HCT116 (cell line): ENCODE measurements at regions not wholly inside any gene's neighbourhood (a gene's known extent, or its start where the extent isn't known, plus 50 kb on each side); places are given as distances from the start of the nearest gene placed in this dataset.

ENCODE experiments used
- ATAC-seq: fragments of 200-7000 bp; cut with Tn5 transposase; 2 replicates; pipeline ENCODE4 v1.9.1; 2020; ENCODE audit warnings: mild to moderate bottlenecking, moderate library complexity
- BruUV-seq: library from RNA; stranded (reverse); fragments of 400-500 nt; replicated peaks from 2 replicates; lab custom pipeline; 2021; lab: Mats Ljungman, UMichigan
- CTCF ChIA-PET: fragments of 300-600 bp; sonication (Branson Sonifier 250); formaldehyde crosslinking; loops from one replicate; lab custom pipeline; 2021; ENCODE audit warnings: antibody characterized with exemption; lab: Charles Lee
- POLR2A ChIA-PET: fragments of 300-600, 350-600 bp; sonication (Branson Sonifier 250); formaldehyde crosslinking; loops from one replicate; lab custom pipeline; 2021; ENCODE audit warnings: antibody characterized with exemption; lab: Charles Lee
- RAD21 ChIA-PET, 2 experiments: fragments of 300-600 bp; sonication (Branson Sonifier 250); formaldehyde crosslinking; loops; one replicate each; lab custom pipeline; 2023; ENCODE audit warnings: low total read pairs in 2 of 2; ENCODE audit not compliant: uncharacterized antibody in 2 of 2, unreplicated experiment in 2 of 2, low non-redundant PET in 1 of 2; lab: Charles Lee
- DNase-seq: peaks from one replicate; pipeline ENCODE4 v3.0.0-alpha.2; 2010; ENCODE audit warnings: low read depth, low spot score
- H2AFZ ChIP-seq: fragments of 200-600 bp; shearing (Covaris generic), sonication (generic); 2 replicates; pipeline ENCODE4 v1.6.1; 2017; ENCODE audit warnings: low read depth, mixed run types, mixed read lengths, antibody characterized with exemption, low read length; ENCODE audit not compliant: poor library complexity, severe bottlenecking
- H3K27ac ChIP-seq: 2 replicates; pipeline ENCODE4 v1.5.1; 2012; ENCODE audit warnings: low read depth, low read length
- H3K27me3 ChIP-seq: fragments of 200-600 bp; sonication (generic); 2 replicates; pipeline ENCODE4 v1.6.1; 2016; ENCODE audit warnings: mixed run types, low read length, mixed read lengths; ENCODE audit not compliant: insufficient read depth
- H3K36me3 ChIP-seq, 2 experiments: fragments of 200-500 bp in 1 of 2; fragments of 200-600 bp in 1 of 2; sonication (Bioruptor generic) in 1 of 2; sonication (generic) in 1 of 2; 2 replicates each; pipeline versions ENCODE4 v1.5.1 to v1.6.1; 2014 to 2016; ENCODE audit warnings: low read length in 2 of 2, inconsistent platforms in 1 of 2, mixed read lengths in 1 of 2, mixed run types in 1 of 2; ENCODE audit not compliant: insufficient read depth in 2 of 2, control insufficient read depth in 1 of 2
- H3K4me1 ChIP-seq, 2 experiments: fragments of 200-600 bp in 1 of 2; sonication (generic) in 1 of 2; 2 replicates each; pipeline versions ENCODE4 v1.5.1 to v1.6.1; 2012 to 2017; ENCODE audit warnings: low read length in 2 of 2, inconsistent platforms in 1 of 2, mild to moderate bottlenecking in 1 of 2, mixed read lengths in 1 of 2, mixed run types in 1 of 2, moderate library complexity in 1 of 2; ENCODE audit not compliant: insufficient read depth in 2 of 2, control insufficient read depth in 1 of 2
- H3K4me2 ChIP-seq: fragments of 200-600 bp; sonication (generic); 2 replicates; pipeline ENCODE4 v1.6.1; 2017; ENCODE audit warnings: mixed run types, low read length, mixed read lengths
- H3K4me3 ChIP-seq, 2 experiments: fragments of 200-600 bp in 1 of 2; sonication (generic) in 1 of 2; replicated peaks in 1 of 2; 2 replicates each; pipeline ENCODE4 v1.5.1; 2011 to 2016; ENCODE audit warnings: low read length in 2 of 2, control low read depth in 1 of 2, low read depth in 1 of 2, mild to moderate bottlenecking in 1 of 2, mixed read lengths in 1 of 2, mixed run types in 1 of 2
- H3K79me2 ChIP-seq: fragments of 200-600 bp; sonication (generic); 2 replicates; pipeline ENCODE4 v1.6.1; 2017; ENCODE audit warnings: mild to moderate bottlenecking, mixed run types, low read length, moderate library complexity, mixed read lengths; ENCODE audit not compliant: insufficient read depth
- H3K9ac ChIP-seq: fragments of 200-600 bp; sonication (generic); 2 replicates; pipeline ENCODE4 v1.6.1; 2016; ENCODE audit warnings: low read length, mixed read lengths
- H3K9me2 ChIP-seq: fragments of 200-600 bp; sonication (generic), shearing (Covaris generic); 2 replicates; pipeline ENCODE4 v1.6.1; 2017; ENCODE audit warnings: mixed run types, mild to moderate bottlenecking, moderate library complexity; ENCODE audit not compliant: insufficient read depth
- H3K9me3 ChIP-seq, 2 experiments: fragments of 200-500 bp in 1 of 2; fragments of 200-600 bp in 1 of 2; sonication (Bioruptor generic) in 1 of 2; sonication (generic) in 1 of 2; 2 replicates each; pipeline ENCODE4 v1.6.1; 2014 to 2017; ENCODE audit warnings: low read length in 2 of 2, mixed read lengths in 2 of 2, inconsistent platforms in 1 of 2, low read depth in 1 of 2, mild to moderate bottlenecking in 1 of 2, mixed run types in 1 of 2, moderate library complexity in 1 of 2; ENCODE audit not compliant: control insufficient read depth in 1 of 2, insufficient read depth in 1 of 2
- H4K20me1 ChIP-seq: fragments of 200-600 bp; sonication (generic), shearing (Covaris generic); 2 replicates; pipeline ENCODE4 v1.6.1; 2017; ENCODE audit warnings: mixed run types, mild to moderate bottlenecking, moderate library complexity; ENCODE audit not compliant: insufficient read depth
- POLR2AphosphoS5 ChIP-seq: IDR thresholded peaks from 2 replicates; pipeline ENCODE4 v1.6.1; 2011; ENCODE audit warnings: mild to moderate bottlenecking, low read depth, low read length, moderate library complexity
- YY1 ChIP-seq: IDR thresholded peaks from 2 replicates; pipeline ENCODE4 v1.6.1; 2011; ENCODE audit warnings: low read length, low read depth, moderate library complexity, mild to moderate bottlenecking; ENCODE audit not compliant: insufficient replicate concordance; ENCODE audit errors: extremely low read depth
- intact Hi-C: fragments of 100-400 bp; cut with micrococcal nuclease; formaldehyde crosslinking; loops from 2 replicates; pipeline ENCODE4 v1.10.0; 2022
- TF ChIP-seq, protein P1 (sequence below): IDR thresholded peaks from 2 replicates; pipeline ENCODE4 v1.6.1; 2012
- TF ChIP-seq, protein P2 (sequence below): IDR thresholded peaks from 2 replicates; pipeline ENCODE4 v1.6.1; 2011; ENCODE audit warnings: mild to moderate bottlenecking, low read length, moderate library complexity; ENCODE audit not compliant: insufficient replicate concordance; ENCODE audit errors: extremely low read depth
- TF ChIP-seq, protein P3 (sequence below), 3 experiments: fragments of 200-600 bp in 1 of 3; sonication (generic) in 1 of 3; IDR thresholded peaks in 2 of 3; conservative IDR thresholded peaks in 1 of 3; 2 replicates each; pipeline ENCODE4 v1.5.1; 2012 to 2017; ENCODE audit warnings: low read depth in 2 of 3, low read length in 2 of 3, antibody characterized with exemption in 1 of 3, borderline replicate concordance in 1 of 3, control low read depth in 1 of 3, mild to moderate bottlenecking in 1 of 3, mixed read lengths in 1 of 3, mixed run types in 1 of 3, moderate library complexity in 1 of 3; ENCODE audit not compliant: insufficient read depth in 1 of 3

DNA sequence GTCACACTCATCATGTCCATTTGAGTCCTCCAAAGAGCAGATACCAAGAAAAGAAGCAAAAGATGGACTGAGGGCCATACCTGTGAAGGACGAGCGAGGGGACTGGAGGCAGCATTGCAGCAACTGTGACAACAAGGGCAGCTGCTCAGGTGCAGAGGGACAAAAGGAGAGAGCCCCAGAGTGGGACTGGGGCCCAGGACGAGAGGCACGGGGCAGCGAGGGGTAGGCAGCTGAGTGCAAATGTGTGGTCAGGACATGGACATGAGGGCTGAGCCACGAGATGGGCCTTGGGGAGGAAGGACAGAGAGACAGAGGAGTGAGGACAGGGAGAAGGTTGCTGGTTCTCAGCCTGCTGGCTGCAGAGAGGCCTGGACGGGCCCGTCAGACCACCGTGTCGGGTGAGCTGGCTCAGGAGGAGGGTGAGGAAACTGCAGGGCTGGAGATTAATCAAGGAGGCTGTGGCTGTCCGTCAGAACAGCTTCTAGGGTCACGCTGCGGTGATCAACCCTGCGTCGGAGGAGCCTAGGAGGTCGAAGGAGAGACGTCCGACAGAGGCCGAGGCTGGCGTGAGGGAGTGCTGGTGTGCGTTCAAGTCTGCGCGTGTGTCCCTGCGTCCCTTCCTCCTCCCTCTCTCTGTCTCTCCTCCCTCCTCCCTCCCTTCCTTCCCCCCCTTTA is 206.8 kb upstream of the HDAC4 start (continued):
- TF ChIP-seq YY1: no peak
- TF ChIP-seq, protein P1, sequence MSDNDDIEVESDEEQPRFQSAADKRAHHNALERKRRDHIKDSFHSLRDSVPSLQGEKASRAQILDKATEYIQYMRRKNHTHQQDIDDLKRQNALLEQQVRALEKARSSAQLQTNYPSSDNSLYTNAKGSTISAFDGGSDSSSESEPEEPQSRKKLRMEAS: no peak
- TF ChIP-seq, protein P2, sequence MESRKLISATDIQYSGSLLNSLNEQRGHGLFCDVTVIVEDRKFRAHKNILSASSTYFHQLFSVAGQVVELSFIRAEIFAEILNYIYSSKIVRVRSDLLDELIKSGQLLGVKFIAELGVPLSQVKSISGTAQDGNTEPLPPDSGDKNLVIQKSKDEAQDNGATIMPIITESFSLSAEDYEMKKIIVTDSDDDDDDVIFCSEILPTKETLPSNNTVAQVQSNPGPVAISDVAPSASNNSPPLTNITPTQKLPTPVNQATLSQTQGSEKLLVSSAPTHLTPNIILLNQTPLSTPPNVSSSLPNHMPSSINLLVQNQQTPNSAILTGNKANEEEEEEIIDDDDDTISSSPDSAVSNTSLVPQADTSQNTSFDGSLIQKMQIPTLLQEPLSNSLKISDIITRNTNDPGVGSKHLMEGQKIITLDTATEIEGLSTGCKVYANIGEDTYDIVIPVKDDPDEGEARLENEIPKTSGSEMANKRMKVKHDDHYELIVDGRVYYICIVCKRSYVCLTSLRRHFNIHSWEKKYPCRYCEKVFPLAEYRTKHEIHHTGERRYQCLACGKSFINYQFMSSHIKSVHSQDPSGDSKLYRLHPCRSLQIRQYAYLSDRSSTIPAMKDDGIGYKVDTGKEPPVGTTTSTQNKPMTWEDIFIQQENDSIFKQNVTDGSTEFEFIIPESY: no peak

DNA sequence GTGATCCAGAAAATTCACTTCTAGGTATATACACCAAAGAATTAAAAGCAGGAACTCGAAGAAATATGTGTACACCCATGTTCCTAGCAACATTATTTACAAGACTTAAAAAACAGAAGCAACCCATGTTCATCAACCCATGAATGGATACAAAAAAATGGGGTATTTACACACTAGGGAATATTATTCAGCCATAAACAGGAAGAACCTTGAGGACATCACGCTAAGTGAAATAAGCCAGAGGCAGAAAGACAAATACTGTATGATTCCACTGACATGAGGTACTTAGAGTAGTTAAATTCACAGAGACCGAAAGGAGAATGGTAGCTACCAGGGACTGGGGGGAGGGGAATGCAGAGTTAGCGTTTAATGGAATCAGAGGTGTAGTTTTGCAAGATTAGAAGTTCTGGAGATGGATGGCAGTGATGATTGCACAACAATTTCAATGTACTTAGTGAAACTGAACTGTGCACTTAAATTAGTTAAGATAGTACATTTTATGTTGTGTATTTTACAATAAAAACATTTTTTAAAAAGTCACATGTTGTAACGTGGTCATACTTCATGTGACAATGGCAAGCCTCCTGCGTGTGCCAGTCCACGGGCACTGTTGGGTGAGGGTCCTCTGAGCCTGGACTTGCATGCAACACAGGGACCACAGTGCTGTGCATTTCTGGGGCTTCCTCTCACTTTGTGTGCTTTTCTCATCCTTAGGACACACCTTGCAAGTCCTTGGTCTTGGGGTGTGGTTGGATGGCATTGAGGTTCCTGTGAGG is 206.1 kb upstream of the HDAC4 start:
- no peak for ATAC-seq
- intact Hi-C loops: no loop called here
- Histone ChIP-seq H3K9me2 (no peaks in the 10 kb centered on the region), H2AFZ (no peak overlapping the region), H3K79me2 (no peaks in the 10 kb centered on the region), H3K4me1 (no peaks in the 10 kb centered on the region), H3K27ac (no peak overlapping the region), H3K9me3 (no peaks in the 10 kb centered on the region; a peak in 1 of 4 replicates), H3K36me3 (no peaks in the 10 kb centered on the region), H3K9ac (no peak overlapping the region), H3K27me3 (peaks cover 3% of the 10 kb centered on the region; the same call in 1 of the 2 replicates), H3K4me3 (no peak overlapping the region), H4K20me1 (no peaks in the 10 kb centered on the region), H3K4me2 (no peak overlapping the region)
- no peak for DNase-seq
- BruUV-seq: no TSS peak
- no peak for TF ChIP-seq POLR2AphosphoS5
- TF ChIP-seq, protein P3, sequence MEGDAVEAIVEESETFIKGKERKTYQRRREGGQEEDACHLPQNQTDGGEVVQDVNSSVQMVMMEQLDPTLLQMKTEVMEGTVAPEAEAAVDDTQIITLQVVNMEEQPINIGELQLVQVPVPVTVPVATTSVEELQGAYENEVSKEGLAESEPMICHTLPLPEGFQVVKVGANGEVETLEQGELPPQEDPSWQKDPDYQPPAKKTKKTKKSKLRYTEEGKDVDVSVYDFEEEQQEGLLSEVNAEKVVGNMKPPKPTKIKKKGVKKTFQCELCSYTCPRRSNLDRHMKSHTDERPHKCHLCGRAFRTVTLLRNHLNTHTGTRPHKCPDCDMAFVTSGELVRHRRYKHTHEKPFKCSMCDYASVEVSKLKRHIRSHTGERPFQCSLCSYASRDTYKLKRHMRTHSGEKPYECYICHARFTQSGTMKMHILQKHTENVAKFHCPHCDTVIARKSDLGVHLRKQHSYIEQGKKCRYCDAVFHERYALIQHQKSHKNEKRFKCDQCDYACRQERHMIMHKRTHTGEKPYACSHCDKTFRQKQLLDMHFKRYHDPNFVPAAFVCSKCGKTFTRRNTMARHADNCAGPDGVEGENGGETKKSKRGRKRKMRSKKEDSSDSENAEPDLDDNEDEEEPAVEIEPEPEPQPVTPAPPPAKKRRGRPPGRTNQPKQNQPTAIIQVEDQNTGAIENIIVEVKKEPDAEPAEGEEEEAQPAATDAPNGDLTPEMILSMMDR (IDR thresholded peaks at IDR 0.05 in 2 of 3, conservative IDR thresholded peaks at IDR 0.05 in 1 of 3; ENCODE audit: borderline replicate concordance in 1 of 3, insufficient read depth in 1 of 3, low read depth in 2 of 3, low read length in 2 of 3): no peak
- ChIA-PET POLR2A (no interaction called here), RAD21 (no interaction called here), CTCF (no interaction called here)
